ENCODE measurements at regions not wholly inside any gene's neighbourhood (a gene's known extent, or its start where the extent isn't known, plus 50 kb on each side); places are given as distances from the start of the nearest gene placed in this dataset.
"Not testable (repeated sequence)": the region's sequence is repeated elsewhere in the genome, so short reads cannot be mapped to it uniquely, and the experiment has no call there.

DNA sequence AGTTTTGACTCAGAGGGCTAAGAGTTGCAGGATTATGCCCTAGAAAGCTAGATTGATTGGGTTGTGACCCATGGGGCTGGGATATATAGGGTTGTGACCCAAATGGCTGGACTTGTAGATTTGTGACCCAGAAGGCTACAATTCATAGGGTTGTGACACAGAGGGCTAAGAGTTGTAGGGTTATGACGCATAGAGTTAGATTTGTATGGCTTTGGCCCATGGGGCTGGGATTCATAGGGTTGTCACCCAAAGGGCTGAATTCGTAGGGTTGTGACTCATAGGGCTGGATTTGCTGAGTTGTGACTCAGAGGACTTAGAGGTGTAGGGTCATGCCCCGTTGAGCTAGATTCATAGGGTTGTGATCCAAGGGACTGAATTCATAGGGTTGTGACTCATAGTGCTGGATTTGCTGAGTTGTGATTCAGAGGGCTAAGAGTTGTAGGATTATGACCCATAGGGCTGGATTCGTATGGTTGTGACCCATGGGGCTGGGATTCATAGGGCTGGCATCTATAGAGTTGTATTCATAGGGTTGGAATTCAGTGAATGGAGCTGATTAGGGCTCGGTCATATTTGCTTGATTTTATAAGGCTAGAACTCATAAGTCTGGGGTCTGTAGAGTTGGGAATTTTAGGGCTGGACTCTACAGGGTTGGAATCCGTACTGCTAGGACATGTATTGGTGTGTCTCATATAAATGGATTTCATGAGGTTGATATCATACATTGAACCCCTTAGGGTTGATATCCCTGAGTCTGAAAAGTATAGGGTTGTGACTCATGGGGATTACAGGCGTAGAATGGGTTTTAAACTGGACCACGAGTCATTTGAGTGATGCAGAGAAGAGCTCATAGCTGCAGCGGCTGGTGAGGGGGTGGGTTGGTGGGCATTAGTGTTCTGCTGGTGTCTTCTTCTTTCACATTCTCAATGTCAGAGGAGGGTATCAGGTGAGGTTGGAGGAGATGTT lies 125.7 kb downstream of the CRLF2 start:
- H3K9me3 Mint-ChIP-seq = peaks cover 18% of the 10 kb centered on the region
- ChIA-PET CTCF (no interaction called here), POLR2A (no interaction called here)
- no peaks in the 10 kb centered on the region for H3K27me3 Mint-ChIP-seq
- DNase-seq (no peak), ATAC-seq (ENCODE audit: low read depth) (no peak)
- H3K36me3 Mint-ChIP-seq (ENCODE audit: low read depth) = no peaks in the 10 kb centered on the region
- TF ChIP-seq, protein P1, sequence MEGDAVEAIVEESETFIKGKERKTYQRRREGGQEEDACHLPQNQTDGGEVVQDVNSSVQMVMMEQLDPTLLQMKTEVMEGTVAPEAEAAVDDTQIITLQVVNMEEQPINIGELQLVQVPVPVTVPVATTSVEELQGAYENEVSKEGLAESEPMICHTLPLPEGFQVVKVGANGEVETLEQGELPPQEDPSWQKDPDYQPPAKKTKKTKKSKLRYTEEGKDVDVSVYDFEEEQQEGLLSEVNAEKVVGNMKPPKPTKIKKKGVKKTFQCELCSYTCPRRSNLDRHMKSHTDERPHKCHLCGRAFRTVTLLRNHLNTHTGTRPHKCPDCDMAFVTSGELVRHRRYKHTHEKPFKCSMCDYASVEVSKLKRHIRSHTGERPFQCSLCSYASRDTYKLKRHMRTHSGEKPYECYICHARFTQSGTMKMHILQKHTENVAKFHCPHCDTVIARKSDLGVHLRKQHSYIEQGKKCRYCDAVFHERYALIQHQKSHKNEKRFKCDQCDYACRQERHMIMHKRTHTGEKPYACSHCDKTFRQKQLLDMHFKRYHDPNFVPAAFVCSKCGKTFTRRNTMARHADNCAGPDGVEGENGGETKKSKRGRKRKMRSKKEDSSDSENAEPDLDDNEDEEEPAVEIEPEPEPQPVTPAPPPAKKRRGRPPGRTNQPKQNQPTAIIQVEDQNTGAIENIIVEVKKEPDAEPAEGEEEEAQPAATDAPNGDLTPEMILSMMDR (IDR thresholded peaks at IDR 0.05) = no peak
- H3K4me3 Mint-ChIP-seq = no peak overlapping the region
- H3K4me1 Mint-ChIP-seq = no peaks in the 10 kb centered on the region
- intact Hi-C loops (cut with micrococcal nuclease) = no loop called here
- no peak overlapping the region for H3K27ac Mint-ChIP-seq

- POLR2A ChIA-PET; intact Hi-C loops (cut with micrococcal nuclease); DNase-seq; H3K36me3 Mint-ChIP-seq (ENCODE audit: low read depth); H3K4me1 Mint-ChIP-seq; H3K4me3 Mint-ChIP-seq; H3K27ac Mint-ChIP-seq; ATAC-seq (ENCODE audit: low read depth); CTCF ChIA-PET; H3K27me3 Mint-ChIP-seq: not testable (repeated sequence)
- H3K9me3 Mint-ChIP-seq = peaks cover 18% of the 10 kb centered on the region
Observed at GRCh38 chrX:1085871-1086270, 126.6 kb downstream of the CRLF2 start.

- CTCF ChIA-PET = no interaction called here
- H3K9me3 Mint-ChIP-seq = peaks cover 18% of the 10 kb centered on the region
- TF ChIP-seq, protein P1 (IDR thresholded peaks at IDR 0.05) = no peak
- H3K27ac Mint-ChIP-seq = no peak overlapping the region
- H3K36me3 Mint-ChIP-seq (ENCODE audit: low read depth) = no peaks in the 10 kb centered on the region
- intact Hi-C loops (cut with micrococcal nuclease) = no loop called here
- no peak overlapping the region for H3K4me3 Mint-ChIP-seq
- no peak for DNase-seq
- no peaks in the 10 kb centered on the region for H3K4me1 Mint-ChIP-seq
- POLR2A ChIA-PET = no interaction called here
- no peaks in the 10 kb centered on the region for H3K27me3 Mint-ChIP-seq
- no peak for ATAC-seq (ENCODE audit: low read depth)
Observed at GRCh38 chrX:1084689-1085088, 127.8 kb downstream of the CRLF2 start.

DNA sequence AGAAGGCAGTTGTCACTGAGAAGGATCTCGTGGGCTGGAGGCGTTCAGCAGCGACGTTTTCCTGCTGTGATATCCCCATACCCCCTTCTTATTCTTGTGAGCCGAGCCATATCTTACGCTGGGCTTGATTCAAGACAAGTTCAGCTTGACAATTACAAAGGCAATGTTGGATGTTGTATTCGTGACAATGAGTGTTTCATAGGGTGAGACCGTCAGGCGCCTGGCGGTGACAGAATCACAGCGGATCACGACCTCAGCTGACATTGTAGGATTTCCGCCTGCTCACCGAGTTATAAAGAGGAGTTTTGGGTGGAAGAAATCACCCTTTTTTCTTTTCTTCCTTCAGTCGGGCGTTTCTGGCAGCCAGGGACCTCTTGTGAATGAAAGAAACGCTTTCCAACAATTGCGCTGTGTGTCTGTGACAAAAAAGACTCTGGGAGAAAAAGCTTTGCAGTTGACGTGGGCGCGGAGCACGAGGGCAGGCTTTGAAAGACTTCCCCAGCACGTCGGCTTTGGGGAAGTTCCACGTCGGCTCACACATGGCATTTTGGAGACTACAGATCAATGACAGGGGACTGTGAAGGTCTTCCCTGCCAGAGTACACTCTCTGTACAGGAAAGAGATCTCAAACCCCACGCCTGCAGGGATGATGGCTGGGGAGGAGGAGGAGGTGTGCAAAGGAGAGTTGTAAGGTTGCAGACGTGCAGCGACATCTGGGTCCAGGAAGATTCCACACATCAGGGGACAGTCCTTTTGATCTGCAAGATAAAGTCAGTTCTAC lies 135.4 kb downstream of the CRLF2 start:
- ATAC-seq (ENCODE audit: low read depth) = no peak

GRCh38 chrX:1075741-1076140 lies 136.7 kb downstream of the CRLF2 start:
- H3K27ac Mint-ChIP-seq = no peak overlapping the region
- ChIA-PET CTCF (no interaction called here), POLR2A (no interaction called here)
- DNase-seq (no peak), ATAC-seq (ENCODE audit: low read depth) (no peak)
- H3K9me3 Mint-ChIP-seq = peaks cover 15% of the 10 kb centered on the region
- H3K27me3 Mint-ChIP-seq = no peaks in the 10 kb centered on the region
- no peaks in the 10 kb centered on the region for H3K4me1 Mint-ChIP-seq
- H3K36me3 Mint-ChIP-seq (ENCODE audit: low read depth) = no peaks in the 10 kb centered on the region
- TF ChIP-seq, protein P1 (IDR thresholded peaks at IDR 0.05) = no peak
- no peak overlapping the region for H3K4me3 Mint-ChIP-seq
- intact Hi-C loops (cut with micrococcal nuclease) = no loop called here

More for the DNA sequence above, 135.4 kb downstream of the CRLF2 start:
- H3K27ac Mint-ChIP-seq = no peak overlapping the region
- intact Hi-C loops (cut with micrococcal nuclease) = no loop called here
- H3K4me1 Mint-ChIP-seq = no peaks in the 10 kb centered on the region
- no peak for DNase-seq
- CTCF ChIA-PET = no interaction called here
- TF ChIP-seq, protein P1 (IDR thresholded peaks at IDR 0.05) = no peak
- H3K27me3 Mint-ChIP-seq = no peaks in the 10 kb centered on the region
- H3K4me3 Mint-ChIP-seq = no peak overlapping the region
- POLR2A ChIA-PET = no interaction called here
- H3K9me3 Mint-ChIP-seq = peaks cover 15% of the 10 kb centered on the region
- no peaks in the 10 kb centered on the region for H3K36me3 Mint-ChIP-seq (ENCODE audit: low read depth)
